Ovary (tissue), 3 donors: ENCODE measurements at regions not wholly inside any gene's neighbourhood (a gene's known extent, or its start where the extent isn't known, plus 50 kb on each side); places are given as distances from the start of the nearest gene placed in this dataset.

ENCODE experiments used
- CTCF ChIP-seq, 3 donors: fragments of 450-650 bp in 2 of 3; fragments of 200-600 bp in 1 of 3; IDR thresholded peaks; one replicate each; pipeline versions ENCODE4 v1.5.1 to v1.8.0; 2016 to 2022; ENCODE audit warnings: antibody characterized with exemption in 3 of 3, mild to moderate bottlenecking in 1 of 3
- EP300 ChIP-seq: sonication (generic); formaldehyde crosslinking; IDR thresholded peaks from one replicate; pipeline ENCODE4 v1.6.1; 2017; ENCODE audit warnings: antibody characterized with exemption
- POLR2A ChIP-seq: fragments of 450-650 bp; IDR thresholded peaks from one replicate; pipeline ENCODE4 v1.6.1; 2017; ENCODE audit warnings: antibody characterized with exemption, mild to moderate bottlenecking, moderate library complexity
- donor health status: DM: no; HTN: no; CAD: no.

- TF ChIP-seq CTCF (IDR thresholded peaks at IDR 0.05) (no peak), POLR2A (no peak), EP300 (no peak)
Observed at GRCh38 chr11:127424661-127425060, 424.1 kb upstream of the KIRREL3 start.
